H9 (cell line): ENCODE measurements at regions not wholly inside any gene's neighbourhood (a gene's known extent, or its start where the extent isn't known, plus 50 kb on each side); places are given as distances from the start of the nearest gene placed in this dataset.

Experiments used
- DNase-seq: peaks from one replicate; pipeline ENCODE4 v3.0.0-alpha.2; 2017
- H2AFZ ChIP-seq: one replicate; pipeline ENCODE4 v1.6.1; 2013; ENCODE audit warnings: mild to moderate bottlenecking, low read length, control low read depth, moderate library complexity
- H2AK5ac ChIP-seq: 2 replicates; pipeline ENCODE4 v1.6.1; 2013; ENCODE audit warnings: low read length, control low read depth, mixed read lengths; ENCODE audit not compliant: insufficient read length
- H2BK120ac ChIP-seq: one replicate; pipeline ENCODE4 v1.6.1; 2013; ENCODE audit warnings: low read depth, mild to moderate bottlenecking, low read length, control low read depth, inconsistent platforms; ENCODE audit not compliant: poor library complexity, severe bottlenecking
- H2BK12ac ChIP-seq: 2 replicates; pipeline ENCODE4 v1.6.1; 2013; ENCODE audit warnings: low read length, control low read depth, mixed read lengths, low read depth; ENCODE audit not compliant: insufficient read length
- H2BK15ac ChIP-seq: 2 replicates; pipeline ENCODE4 v1.6.1; 2013; ENCODE audit warnings: low read depth, low read length, control low read depth
- H2BK20ac ChIP-seq: one replicate; pipeline ENCODE4 v1.6.1; 2013; ENCODE audit warnings: low read depth, mild to moderate bottlenecking, low read length, control low read depth, inconsistent platforms; ENCODE audit not compliant: poor library complexity, severe bottlenecking
- H2BK5ac ChIP-seq: 2 replicates; pipeline ENCODE4 v1.6.1; 2013; ENCODE audit warnings: low read length, control low read depth, mixed read lengths; ENCODE audit not compliant: insufficient read length
- H3K14ac ChIP-seq: 2 replicates; pipeline ENCODE4 v1.6.1; 2013; ENCODE audit warnings: low read length, control low read depth; ENCODE audit not compliant: insufficient read depth
- H3K18ac ChIP-seq: 2 replicates; pipeline ENCODE4 v1.6.1; 2013; ENCODE audit warnings: low read depth, mild to moderate bottlenecking, mixed read lengths, low read length, control low read depth; ENCODE audit not compliant: insufficient read length
- H3K23ac ChIP-seq: 2 replicates; pipeline ENCODE4 v1.6.1; 2013; ENCODE audit warnings: low read length, control low read depth, mixed read lengths, low read depth; ENCODE audit not compliant: insufficient read length
- H3K23me2 ChIP-seq: 2 replicates; pipeline ENCODE4 v1.6.1; 2013; ENCODE audit warnings: low read depth, mild to moderate bottlenecking, mixed read lengths, low read length, control low read depth; ENCODE audit not compliant: insufficient read length, poor library complexity, severe bottlenecking
- H3K27ac ChIP-seq: 2 replicates; pipeline ENCODE4 v1.5.1; 2013; ENCODE audit warnings: low read length, control low read depth, mixed read lengths, low read depth; ENCODE audit not compliant: insufficient read length
- H3K27me3 ChIP-seq: 2 replicates; pipeline ENCODE4 v1.6.1; 2013; ENCODE audit warnings: low read length, control low read depth, inconsistent platforms; ENCODE audit not compliant: insufficient read depth
- H3K4ac ChIP-seq: 2 replicates; pipeline ENCODE4 v1.6.1; 2013; ENCODE audit warnings: low read depth, mild to moderate bottlenecking, control low read depth, inconsistent platforms, low read length, moderate library complexity
- H3K4me1 ChIP-seq: 2 replicates; pipeline ENCODE4 v1.6.1; 2013; ENCODE audit warnings: low read length, control low read depth, inconsistent platforms; ENCODE audit not compliant: insufficient read depth
- H3K4me2 ChIP-seq: 2 replicates; pipeline ENCODE4 v1.6.1; 2013; ENCODE audit warnings: low read length, control low read depth, mixed read lengths; ENCODE audit not compliant: insufficient read length, insufficient read depth
- H3K56ac ChIP-seq: 2 replicates; pipeline ENCODE4 v1.6.1; 2013; ENCODE audit warnings: low read depth, mild to moderate bottlenecking, mixed read lengths, low read length, control low read depth; ENCODE audit not compliant: insufficient read length
- H3K79me1 ChIP-seq: 2 replicates; pipeline ENCODE4 v1.6.1; 2013; ENCODE audit warnings: low read depth, mild to moderate bottlenecking, moderate library complexity, low read length, control low read depth, inconsistent platforms; ENCODE audit not compliant: insufficient read depth, poor library complexity, severe bottlenecking
- H3K79me2 ChIP-seq: 2 replicates; pipeline ENCODE4 v1.6.1; 2013; ENCODE audit warnings: low read length, control low read depth, inconsistent platforms; ENCODE audit not compliant: insufficient read depth
- H3K9ac ChIP-seq: 2 replicates; pipeline ENCODE4 v1.6.1; 2013; ENCODE audit warnings: low read length, control low read depth, mixed read lengths; ENCODE audit not compliant: insufficient read length; ENCODE audit errors: extremely low read depth
- H3K9me3 ChIP-seq: one replicate; pipeline ENCODE4 v1.6.1; 2013; ENCODE audit warnings: low read depth, low read length, inconsistent platforms; ENCODE audit not compliant: control insufficient read depth
- H3T11ph ChIP-seq: one replicate; pipeline ENCODE4 v1.6.1; 2013; ENCODE audit warnings: mild to moderate bottlenecking, low read length, control low read depth, inconsistent platforms
- H4K20me1 ChIP-seq: one replicate; pipeline ENCODE4 v1.6.1; 2013; ENCODE audit not compliant: control insufficient read depth, insufficient read length, insufficient read depth
- H4K5ac ChIP-seq: 2 replicates; pipeline ENCODE4 v1.6.1; 2013; ENCODE audit warnings: low read depth, mild to moderate bottlenecking, mixed read lengths, low read length, control low read depth; ENCODE audit not compliant: insufficient read length
- H4K8ac ChIP-seq: replicated peaks from 2 replicates; pipeline ENCODE4 v1.6.1; 2013; ENCODE audit warnings: low read length, control low read depth, mixed read lengths, low read depth; ENCODE audit not compliant: insufficient read length
- H4K91ac ChIP-seq: 2 replicates; pipeline ENCODE4 v1.6.1; 2013; ENCODE audit warnings: low read depth, mild to moderate bottlenecking, moderate library complexity, mixed read lengths, low read length, control low read depth; ENCODE audit not compliant: insufficient read length
- H3K27ac Mint-ChIP-seq, 3 experiments: 2 replicates in 2 of 3; 3 replicates in 1 of 3; pipeline ENCODE4 v1.8.0; 2020 to 2021; ENCODE audit warnings: mixed read lengths in 3 of 3, mild to moderate bottlenecking in 1 of 3, moderate library complexity in 1 of 3
- H3K27me3 Mint-ChIP-seq: 2 replicates; pipeline ENCODE4 v1.8.0; 2021; ENCODE audit warnings: low read depth, mild to moderate bottlenecking, moderate library complexity, mixed read lengths
- H3K36me3 Mint-ChIP-seq, 3 experiments: 2 replicates in 2 of 3; 3 replicates in 1 of 3; pipeline ENCODE4 v1.8.0; 2020 to 2021; ENCODE audit warnings: low read depth in 3 of 3, mixed read lengths in 3 of 3; ENCODE audit not compliant: insufficient read depth in 1 of 3
- H3K4me1 Mint-ChIP-seq, 2 experiments: 2 replicates each; pipeline ENCODE4 v1.8.0; 2020; ENCODE audit warnings: mixed read lengths in 2 of 2
- H3K4me3 Mint-ChIP-seq, 2 experiments: 2 replicates in 1 of 2; 3 replicates in 1 of 2; pipeline ENCODE4 v1.8.0; 2020 to 2021; ENCODE audit warnings: mild to moderate bottlenecking in 2 of 2, mixed read lengths in 2 of 2, moderate library complexity in 1 of 2
- H3K9me3 Mint-ChIP-seq, 2 experiments: 2 replicates in 1 of 2; 3 replicates in 1 of 2; pipeline ENCODE4 v1.8.0; 2020; ENCODE audit warnings: mild to moderate bottlenecking in 2 of 2, mixed read lengths in 2 of 2, moderate library complexity in 1 of 2
- WGBS: extraction: QIAGEN DNeasy Blood & Tissue Kit; methylation state at CpG from one replicate; pipeline ENCODE4 v1.1.7; 2013; ENCODE audit warnings: missing lambda C conversion rate, low lambda C conversion rate, mixed read lengths; ENCODE audit not compliant: insufficient read length; ENCODE audit errors: extremely low coverage; 5-methylcytosine and 5-hydroxymethylcytosine counted together
- TF ChIP-seq, protein P1 (sequence below): fragments of 200-600 bp; sonication (generic); conservative IDR thresholded peaks from 3 replicates; pipeline ENCODE4 v1.8.0; 2021; ENCODE audit warnings: antibody characterized with exemption, mild to moderate bottlenecking

DNA sequence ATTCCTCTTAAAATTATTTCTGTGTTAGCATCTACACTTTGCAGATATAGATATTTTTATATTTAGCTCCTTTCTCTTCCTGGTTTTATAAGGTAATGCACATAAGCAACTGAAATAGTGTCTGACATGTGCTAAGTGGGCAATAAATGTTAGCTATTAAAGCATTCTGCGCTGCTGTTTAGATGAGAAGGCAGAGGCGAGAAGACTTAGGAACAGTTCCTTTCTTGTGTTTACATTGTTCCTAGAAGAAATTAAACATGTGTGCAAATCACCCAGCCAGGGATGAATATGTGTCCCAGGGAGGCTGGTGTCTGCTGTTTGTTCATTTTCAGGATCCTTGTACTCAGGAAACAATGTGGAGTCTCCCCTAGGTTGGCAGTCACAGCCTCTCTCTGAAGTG lies 292.3 kb downstream of the PMP22 start:
- H3K23ac ChIP-seq: no peak overlapping the region
- H2AFZ ChIP-seq: no peak overlapping the region
- H3T11ph ChIP-seq: no peak overlapping the region
- no peak overlapping the region for H2BK5ac ChIP-seq
- H4K20me1 ChIP-seq: no peaks in the 10 kb centered on the region
- H4K8ac ChIP-seq: no peak overlapping the region
- H3K4me1 ChIP-seq: no peaks in the 10 kb centered on the region
- WGBS: no CpG with 5 or more reads among the region's 2 CpGs
- peaks cover 35 to 39% of the 10 kb centered on the region in 2 experiments for H3K9me3 Mint-ChIP-seq
- no peak overlapping the region for H3K18ac ChIP-seq
- peaks cover 18 to 33% (median 21%) of the 10 kb centered on the region in 3 experiments for H3K36me3 Mint-ChIP-seq
- no peak overlapping the region for H4K5ac ChIP-seq
- no peak overlapping the region for H3K4ac ChIP-seq
- H2BK15ac ChIP-seq: no peak overlapping the region
- peaks cover 6% of the 10 kb centered on the region for H3K9me3 ChIP-seq
- H3K27me3 Mint-ChIP-seq: peaks cover 1% of the 10 kb centered on the region; the same call in 1 of the 2 replicates
- no peak overlapping the region for H2BK20ac ChIP-seq
- peaks cover 10 to 13% of the 10 kb centered on the region in 2 experiments for H3K4me1 Mint-ChIP-seq
- no peak overlapping the region for H3K27ac ChIP-seq
- H3K9ac ChIP-seq: no peak overlapping the region
- no peak overlapping the region for H2BK12ac ChIP-seq
- no peaks in the 10 kb centered on the region for H3K79me2 ChIP-seq
- no peaks in the 10 kb centered on the region for H3K23me2 ChIP-seq
- no peak overlapping the region for H3K56ac ChIP-seq
- H4K91ac ChIP-seq: no peak overlapping the region
- no peak overlapping the region for H3K4me2 ChIP-seq
- no peak for DNase-seq
- TF ChIP-seq, protein P1, sequence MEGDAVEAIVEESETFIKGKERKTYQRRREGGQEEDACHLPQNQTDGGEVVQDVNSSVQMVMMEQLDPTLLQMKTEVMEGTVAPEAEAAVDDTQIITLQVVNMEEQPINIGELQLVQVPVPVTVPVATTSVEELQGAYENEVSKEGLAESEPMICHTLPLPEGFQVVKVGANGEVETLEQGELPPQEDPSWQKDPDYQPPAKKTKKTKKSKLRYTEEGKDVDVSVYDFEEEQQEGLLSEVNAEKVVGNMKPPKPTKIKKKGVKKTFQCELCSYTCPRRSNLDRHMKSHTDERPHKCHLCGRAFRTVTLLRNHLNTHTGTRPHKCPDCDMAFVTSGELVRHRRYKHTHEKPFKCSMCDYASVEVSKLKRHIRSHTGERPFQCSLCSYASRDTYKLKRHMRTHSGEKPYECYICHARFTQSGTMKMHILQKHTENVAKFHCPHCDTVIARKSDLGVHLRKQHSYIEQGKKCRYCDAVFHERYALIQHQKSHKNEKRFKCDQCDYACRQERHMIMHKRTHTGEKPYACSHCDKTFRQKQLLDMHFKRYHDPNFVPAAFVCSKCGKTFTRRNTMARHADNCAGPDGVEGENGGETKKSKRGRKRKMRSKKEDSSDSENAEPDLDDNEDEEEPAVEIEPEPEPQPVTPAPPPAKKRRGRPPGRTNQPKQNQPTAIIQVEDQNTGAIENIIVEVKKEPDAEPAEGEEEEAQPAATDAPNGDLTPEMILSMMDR: no peak
- no peak overlapping the region; a peak in 1 of 7 replicates for H3K27ac Mint-ChIP-seq
- no peak overlapping the region for H2BK120ac ChIP-seq
- no peak overlapping the region for H3K14ac ChIP-seq
- no peak overlapping the region for H2AK5ac ChIP-seq
- H3K79me1 ChIP-seq: no peaks in the 10 kb centered on the region
- no peak overlapping the region for H3K4me3 Mint-ChIP-seq
- no peaks in the 10 kb centered on the region for H3K27me3 ChIP-seq
